Dermis blood vessel endothelial cell (primary cell): ENCODE measurements at regions not wholly inside any gene's neighbourhood (a gene's known extent, or its start where the extent isn't known, plus 50 kb on each side); places are given as distances from the start of the nearest gene placed in this dataset.
"Not testable (repeated sequence)": the region's sequence is repeated elsewhere in the genome, so short reads cannot be mapped to it uniquely, and the experiment has no call there.

Experiments used
- DNase-seq: peaks from one replicate; pipeline ENCODE4 v3.0.0; 2010

- not testable (repeated sequence) for DNase-seq
Measured at GRCh38 chr18:71212739-71213138, 923.9 kb downstream of the SOCS6 start.

GRCh38 chr18:71212222-71212621 is 923.4 kb downstream of the SOCS6 start:
- no peak for DNase-seq

DNA sequence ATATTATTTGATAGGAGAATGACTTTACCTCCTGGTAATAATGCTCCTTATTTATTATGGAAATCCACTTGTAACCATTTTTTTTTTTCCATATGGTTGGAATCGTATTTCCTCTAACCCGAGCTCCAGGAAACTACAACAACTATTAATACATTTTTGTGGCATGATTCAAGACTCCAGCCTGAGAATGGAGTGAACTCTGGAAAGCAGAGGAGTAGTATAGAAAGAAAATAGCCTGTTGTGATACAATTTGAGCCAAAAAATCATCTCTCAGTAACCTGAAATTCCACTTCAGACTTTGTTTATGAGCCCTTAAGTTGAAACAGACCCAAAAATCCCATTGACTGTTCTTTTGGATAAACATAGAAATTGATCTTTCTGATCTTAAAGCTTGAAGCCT is 921.1 kb downstream of the SOCS6 start:
- peak; percentile 70 for DNase-seq

DNA sequence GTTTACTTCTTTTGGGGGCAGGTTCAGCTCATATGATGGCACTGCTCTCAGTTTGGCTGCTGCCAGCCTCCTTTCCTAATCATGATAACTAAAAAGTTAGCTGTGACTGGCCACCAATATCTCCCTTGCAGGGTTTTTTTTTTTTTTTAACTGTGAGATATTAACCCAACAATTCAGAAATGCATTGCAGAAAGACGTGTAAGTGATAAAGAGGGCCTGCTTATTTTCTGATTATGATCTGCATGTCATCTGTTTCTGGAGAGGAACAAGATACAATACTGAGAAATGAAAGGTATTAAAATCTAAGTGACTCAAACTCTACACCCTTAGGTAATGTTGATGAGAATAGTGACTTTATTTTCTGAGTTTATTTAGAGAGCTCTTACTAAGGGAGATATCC is 905.6 kb downstream of the SOCS6 start:
- DNase-seq: no peak

DNA sequence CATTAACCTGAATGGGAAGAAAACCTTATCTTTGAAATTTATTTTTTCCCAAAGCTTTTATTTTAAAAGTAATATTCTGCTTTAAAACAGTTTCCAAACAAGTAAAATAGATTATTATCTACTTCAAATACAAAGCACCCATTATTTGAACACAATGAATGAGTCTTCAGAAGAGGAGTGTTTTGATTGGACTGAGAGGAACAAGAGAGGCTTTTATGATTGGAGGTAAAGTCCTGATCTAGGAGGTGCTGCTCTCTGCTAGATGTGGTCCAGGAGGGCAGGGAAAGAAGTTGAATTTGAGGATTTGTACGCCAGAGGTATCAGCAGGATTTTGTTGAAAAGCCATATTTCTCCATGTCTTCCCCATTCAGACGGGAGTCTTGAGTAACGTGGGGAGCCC is 900.7 kb downstream of the SOCS6 start:
- DNase-seq: no peak

- peak; percentile 14 for DNase-seq
Measured at GRCh38 chr18:71168557-71169145, 879.8 kb downstream of the SOCS6 start.

DNA sequence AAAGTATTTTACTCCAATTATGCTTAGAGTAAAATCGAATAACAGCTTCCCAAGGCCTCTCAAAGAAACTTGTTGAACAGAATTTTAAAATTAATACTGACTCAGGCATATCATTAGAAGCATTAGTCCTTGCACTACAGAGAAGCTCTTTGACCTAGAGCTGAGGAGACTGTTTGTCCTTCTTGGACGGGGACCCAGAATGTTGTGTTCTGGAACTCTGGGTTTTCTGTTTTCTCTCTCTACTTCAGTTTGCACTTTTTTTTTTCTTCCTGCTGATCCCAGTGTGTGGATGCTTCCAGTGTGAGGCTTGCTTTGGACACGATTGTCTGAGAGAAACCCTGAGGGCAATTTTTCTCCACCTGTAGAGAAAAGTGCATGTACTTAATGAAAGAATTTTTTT is 847.6 kb downstream of the SOCS6 start:
- DNase-seq: no peak

- DNase-seq: no peak
Measured at GRCh38 chr18:71134122-71134521, 845.3 kb downstream of the SOCS6 start.

DNA sequence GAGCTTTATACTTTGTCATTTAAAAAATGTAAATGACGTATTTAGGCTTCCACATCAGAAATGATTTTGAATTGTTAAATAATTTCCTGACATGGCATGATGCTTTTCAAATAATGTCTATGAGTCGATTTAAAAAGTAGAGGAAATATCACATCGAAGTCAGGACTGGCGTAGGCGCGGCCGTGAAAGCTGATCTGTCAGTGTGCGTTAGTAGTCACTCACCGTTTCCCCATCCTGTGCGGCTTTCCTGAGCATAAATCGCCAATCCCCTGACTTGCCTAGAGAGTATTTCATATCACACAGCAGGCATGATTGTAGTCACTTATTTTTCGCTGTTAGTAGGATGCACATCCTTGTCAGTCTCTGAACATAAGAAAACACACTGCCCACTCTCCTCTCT is 843.1 kb downstream of the SOCS6 start:
- DNase-seq: peak; percentile 43

GRCh38 chr18:71130351-71130750 is 841.5 kb downstream of the SOCS6 start:
- no peak for DNase-seq

GRCh38 chr18:71125581-71125980 is 836.7 kb downstream of the SOCS6 start:
- no peak for DNase-seq

DNA sequence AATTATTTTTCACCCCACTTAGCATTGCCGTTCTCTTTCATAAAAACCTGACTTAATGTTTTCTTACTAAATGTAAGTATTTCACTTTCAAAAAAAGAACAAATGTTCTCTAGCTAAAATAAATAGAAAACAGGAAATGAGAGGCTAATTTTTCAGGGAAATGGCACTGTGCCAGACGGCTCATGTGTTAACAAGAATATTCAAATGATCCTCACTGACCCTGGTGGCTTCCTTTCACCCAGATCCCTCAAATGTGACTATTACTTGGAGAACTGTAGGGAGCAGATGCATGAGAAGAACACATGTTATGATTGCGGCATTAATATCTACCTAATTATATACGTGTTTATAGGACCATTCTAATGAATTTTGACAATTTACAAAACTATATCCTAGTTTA is 827.7 kb downstream of the SOCS6 start:
- peak; percentile 68 for DNase-seq

DNA sequence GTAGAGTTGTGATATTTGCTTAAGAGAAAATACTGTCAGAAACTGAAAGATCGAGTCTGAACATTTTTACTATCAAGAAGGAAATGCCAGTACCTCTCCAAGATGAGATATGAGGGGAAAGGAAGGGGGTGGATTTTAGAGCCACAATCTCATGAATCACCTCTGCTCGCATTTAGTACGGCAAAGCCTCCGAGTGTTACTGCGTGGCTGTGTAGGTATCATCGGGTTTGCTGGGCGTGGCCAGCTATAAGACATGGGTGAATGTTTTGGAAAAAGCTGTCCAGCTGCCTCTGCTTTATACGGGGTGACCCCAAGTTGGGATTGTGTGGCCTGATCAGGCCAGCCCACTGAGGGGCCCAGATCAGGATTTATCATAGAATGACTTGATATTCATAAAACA is 826.4 kb downstream of the SOCS6 start:
- DNase-seq: peak; percentile 53

GRCh38 chr18:71114550-71115210 is 825.8 kb downstream of the SOCS6 start:
- DNase-seq: peak; percentile 22

DNA sequence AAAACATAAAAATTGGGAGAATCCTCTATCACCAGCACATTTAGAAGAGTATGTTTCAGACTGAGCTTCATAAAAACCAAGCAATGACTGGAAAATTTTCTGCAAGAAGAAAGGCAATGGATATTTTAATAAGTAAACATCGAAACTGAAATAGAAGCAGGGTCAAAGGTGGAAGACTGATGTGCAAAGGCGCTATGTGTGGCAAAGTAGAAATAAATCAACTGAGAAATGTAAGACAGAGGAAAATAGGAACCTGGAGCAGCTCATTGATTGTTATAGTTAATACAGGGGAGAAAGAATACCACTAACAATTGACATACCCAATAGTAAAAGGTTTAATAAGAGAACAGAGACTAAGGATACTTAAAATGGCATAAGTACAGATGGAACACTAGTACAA is 818.4 kb downstream of the SOCS6 start:
- no peak for DNase-seq

- DNase-seq: no peak
Measured at GRCh38 chr18:71106701-71107100, 817.9 kb downstream of the SOCS6 start.

- DNase-seq: no peak
Measured at GRCh38 chr18:71105994-71106546, 817.2 kb downstream of the SOCS6 start.

- DNase-seq: no peak
Measured at GRCh38 chr18:71105078-71105819, 816.4 kb downstream of the SOCS6 start.

DNA sequence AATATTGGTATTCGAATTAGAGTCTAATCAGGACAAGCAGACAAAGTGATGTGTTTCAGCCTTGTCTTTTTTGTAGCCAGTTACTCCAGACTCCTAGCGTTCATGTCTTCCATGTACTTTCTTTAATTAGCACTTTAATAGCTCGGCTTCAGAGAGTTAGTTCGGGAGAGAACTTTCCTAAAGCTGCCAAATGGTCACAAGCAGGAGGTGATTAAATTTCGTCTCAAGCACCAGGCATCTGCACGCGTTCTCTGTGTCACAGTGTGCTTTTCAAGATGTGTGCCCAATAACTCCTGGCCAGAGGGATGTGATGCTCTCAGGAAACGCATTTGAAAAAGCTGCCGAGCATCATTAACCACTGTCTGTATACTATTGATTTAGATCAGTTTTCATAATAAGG is 790.8 kb downstream of the SOCS6 start:
- DNase-seq: no peak

DNA sequence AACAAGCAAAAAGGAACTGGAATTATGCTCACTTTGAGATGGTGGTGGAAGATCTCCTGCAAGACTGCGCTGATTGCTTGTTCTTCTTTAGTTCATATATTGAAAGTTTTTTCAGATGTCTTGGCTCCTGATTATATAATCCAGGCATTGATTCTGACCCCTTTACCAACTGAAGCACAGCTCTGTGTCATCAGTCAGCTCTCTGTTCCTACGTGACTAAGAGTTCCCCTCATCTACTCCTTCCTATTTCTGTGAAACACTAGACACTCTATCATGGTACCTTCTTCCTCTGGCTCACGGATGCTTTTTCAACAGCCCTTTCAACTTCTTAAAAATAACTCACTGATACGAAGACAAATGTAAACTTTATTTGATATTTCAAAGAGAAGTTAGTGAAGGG is 788.6 kb downstream of the SOCS6 start:
- DNase-seq: no peak

DNA sequence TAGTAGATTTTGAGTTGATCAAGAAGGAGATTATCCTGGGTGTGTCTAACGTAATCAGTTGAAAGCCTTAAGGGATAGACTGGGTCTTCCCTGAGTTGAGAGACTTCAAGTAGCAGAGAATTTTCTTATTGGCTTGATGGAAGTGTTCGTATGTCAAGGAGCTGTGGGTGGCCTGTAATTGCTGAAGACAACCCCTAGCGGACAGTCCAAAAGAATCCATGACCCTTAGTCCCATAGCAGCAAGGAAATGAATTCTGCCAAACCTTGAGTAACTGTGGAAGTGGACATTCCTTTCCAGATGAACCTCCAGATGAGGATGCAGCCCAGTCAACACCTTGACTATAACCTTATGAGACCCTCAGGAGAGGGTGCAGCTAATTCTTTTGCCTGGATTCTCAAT is 786.3 kb downstream of the SOCS6 start:
- DNase-seq: no peak

GRCh38 chr18:71068338-71068737 is 779.5 kb downstream of the SOCS6 start:
- DNase-seq: no peak

GRCh38 chr18:71049893-71050292 is 761.0 kb downstream of the SOCS6 start:
- DNase-seq: no peak

- peak; percentile 61 for DNase-seq
Measured at GRCh38 chr18:71047882-71048281, 759.0 kb downstream of the SOCS6 start.
